ENCODE measurements at regions not wholly inside any gene's neighbourhood (a gene's known extent, or its start where the extent isn't known, plus 50 kb on each side); places are given as distances from the start of the nearest gene placed in this dataset.

DNA sequence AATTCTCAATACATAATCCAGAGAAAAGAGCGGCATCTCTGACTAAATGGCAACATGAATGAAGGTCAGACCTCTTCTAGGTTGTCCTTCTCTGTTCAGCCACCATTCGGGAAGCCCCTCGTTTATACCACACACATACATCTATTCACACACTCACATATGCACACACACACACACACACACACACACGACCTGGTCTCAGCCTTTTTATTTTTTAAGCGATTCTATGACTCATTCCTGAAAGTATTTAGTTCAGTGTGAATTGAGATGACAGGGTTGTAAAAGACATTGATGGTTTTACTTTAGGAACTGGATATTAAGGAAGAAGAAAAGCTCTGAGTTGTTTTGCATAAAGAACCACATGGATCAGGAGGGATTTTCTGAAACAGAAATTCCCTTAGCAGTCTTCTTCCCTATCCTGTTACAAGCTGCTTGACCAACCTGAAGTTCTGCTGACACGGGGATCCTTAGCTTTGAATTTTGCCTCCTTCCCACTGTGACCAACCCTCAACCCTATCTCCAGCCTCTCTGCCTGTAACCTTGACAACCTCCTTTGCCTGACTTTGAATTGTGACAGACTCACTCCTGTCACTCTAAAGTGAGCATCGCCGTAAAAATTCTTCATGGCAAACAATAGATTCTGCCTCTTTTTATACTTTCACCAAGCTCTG lies 383.1 kb upstream of the ESRRG start:
- TF ChIP-seq SPI1 (IDR thresholded peaks at IDR 0.05; ENCODE audit: low read depth, low read length) (no peak), POLR2A (IDR thresholded peaks at IDR 0.05; ENCODE audit: low read depth, low read length) (no peak), POU2F2 (IDR thresholded peaks at IDR 0.05; ENCODE audit: low read depth, low read length) (no peak), TAF1 (IDR thresholded peaks at IDR 0.05; ENCODE audit: low read depth, low read length) (no peak)

Data from GM12891 (cell line).